ENCODE measurements at regions not wholly inside any gene's neighbourhood (a gene's known extent, or its start where the extent isn't known, plus 50 kb on each side); places are given as distances from the start of the nearest gene placed in this dataset.

DNA sequence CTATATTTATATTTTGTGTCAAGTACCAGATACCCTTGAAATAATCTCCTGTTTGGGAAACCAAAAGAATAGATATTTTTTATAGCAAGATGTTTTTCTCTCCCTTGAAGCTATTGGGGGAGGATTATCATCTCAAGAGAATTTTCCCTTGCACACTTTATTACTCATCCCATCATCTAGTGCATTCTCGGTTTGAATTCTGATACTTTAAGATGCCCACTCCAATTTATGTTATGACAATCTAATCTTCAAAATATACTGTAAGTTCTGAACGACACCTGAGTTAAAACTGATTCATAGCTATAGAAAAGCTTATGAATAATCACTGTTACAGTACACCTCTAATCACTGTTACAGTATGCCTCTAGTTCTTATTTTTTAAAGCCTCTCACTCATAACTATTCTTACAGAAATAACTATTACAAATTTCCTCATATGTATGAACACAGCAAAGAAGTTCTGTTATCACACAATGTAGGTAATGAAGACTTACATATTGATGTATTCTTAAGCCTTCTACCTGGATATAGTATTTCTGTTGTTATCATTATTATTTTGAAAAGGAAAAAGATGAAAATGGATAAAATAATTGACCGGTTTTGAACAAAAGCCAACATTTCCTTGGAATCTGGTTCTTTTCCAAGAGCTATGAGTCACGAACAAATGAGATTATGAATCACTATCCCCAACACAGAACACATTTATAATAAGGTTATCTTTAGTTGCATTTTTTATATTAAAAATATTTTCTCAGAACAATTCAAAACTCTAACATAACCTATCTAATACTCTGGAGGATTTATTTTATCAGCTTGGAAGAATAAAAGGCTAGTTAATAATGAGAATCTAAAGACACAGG lies 72.3 kb upstream of the FAM13C start:
- WGBS (ENCODE audit: insufficient coverage, low coverage, missing lambda C conversion rate), result 1% methylated on average over 4 of the region's 4 CpGs
- Histone ChIP-seq H3K4me1 (replicated peaks in 1 of 2; ENCODE audit: control insufficient read depth in 2 of 2, insufficient read depth in 2 of 2, low read length in 2 of 2) (no peaks in the 10 kb centered on the region), H3K36me3 (ENCODE audit: control insufficient read depth, insufficient read depth, low read length) (no peaks in the 10 kb centered on the region), H3K4me2 (ENCODE audit: insufficient read depth, low read length) (no peak overlapping the region), H3K9me1 (ENCODE audit: control insufficient read depth, insufficient read depth, low read length) (no peaks in the 10 kb centered on the region), H3K9me3 (replicated peaks; ENCODE audit: control insufficient read depth, insufficient read depth, low read depth, low read length) (no peaks in the 10 kb centered on the region), H3K79me2 (ENCODE audit: control insufficient read depth, insufficient read depth, low read length) (no peaks in the 10 kb centered on the region), H3K4me3 (no peak overlapping the region), H4K20me1 (replicated peaks; ENCODE audit: control insufficient read depth, insufficient read depth, low read length) (no peaks in the 10 kb centered on the region), H3K9ac (ENCODE audit: insufficient read depth in 1 of 2, low read depth in 2 of 2, low read length in 2 of 2) (no peak overlapping the region), H3K27ac (ENCODE audit: extremely low read depth, low read depth, low read length) (no peak overlapping the region), H2AFZ (ENCODE audit: low read depth, low read length) (no peak overlapping the region), H3K27me3 (ENCODE audit: control insufficient read depth in 2 of 2, insufficient read depth in 2 of 2, low read length in 2 of 2) (no peaks in the 10 kb centered on the region)
- intact Hi-C loops (cut with micrococcal nuclease), result no loop called here
- ATAC-seq (no peak), DNase-seq (ENCODE audit: extremely low read depth in 1 of 4, low spot score in 3 of 4) (no peak), FAIRE-seq (no peak)
- ChIA-PET CTCF (ENCODE audit: low intra/inter-chr PET ratio) (no interaction called here), POLR2A (no interaction called here)
- BruUV-seq (replicated peaks), result no TSS peak
- in situ Hi-C loops (cut with MboI), result no loop called here
- no peak for TF ChIP-seq DPF2 (IDR thresholded peaks at IDR 0.05)
- TF ChIP-seq PML (IDR thresholded peaks at IDR 0.05; ENCODE audit: low read length), result no peak
- no peak for TF ChIP-seq DACH1 (IDR thresholded peaks at IDR 0.05; ENCODE audit: partially characterized antibody)
- TF ChIP-seq ZKSCAN3 (CRISPR knock-in tag; IDR thresholded peaks at IDR 0.05), result no peak
- TF ChIP-seq CEBPB (tag; IDR thresholded peaks at IDR 0.05), result no peak
- TF ChIP-seq RBM34 (IDR thresholded peaks at IDR 0.05; ENCODE audit: borderline replicate concordance, insufficient read depth, low read length), result no peak
- TF ChIP-seq ZNF134 (CRISPR knock-in tag; conservative IDR thresholded peaks at IDR 0.05), result no peak
- no peak for TF ChIP-seq TAF7 (tag; IDR thresholded peaks at IDR 0.05)
- no peak for TF ChIP-seq ETV5 (CRISPR knock-in tag; IDR thresholded peaks at IDR 0.05; ENCODE audit: low read depth)
- no peak for TF ChIP-seq NFIX (CRISPR knock-in tag; IDR thresholded peaks at IDR 0.05; ENCODE audit: low read depth)
- TF ChIP-seq, protein P1, sequence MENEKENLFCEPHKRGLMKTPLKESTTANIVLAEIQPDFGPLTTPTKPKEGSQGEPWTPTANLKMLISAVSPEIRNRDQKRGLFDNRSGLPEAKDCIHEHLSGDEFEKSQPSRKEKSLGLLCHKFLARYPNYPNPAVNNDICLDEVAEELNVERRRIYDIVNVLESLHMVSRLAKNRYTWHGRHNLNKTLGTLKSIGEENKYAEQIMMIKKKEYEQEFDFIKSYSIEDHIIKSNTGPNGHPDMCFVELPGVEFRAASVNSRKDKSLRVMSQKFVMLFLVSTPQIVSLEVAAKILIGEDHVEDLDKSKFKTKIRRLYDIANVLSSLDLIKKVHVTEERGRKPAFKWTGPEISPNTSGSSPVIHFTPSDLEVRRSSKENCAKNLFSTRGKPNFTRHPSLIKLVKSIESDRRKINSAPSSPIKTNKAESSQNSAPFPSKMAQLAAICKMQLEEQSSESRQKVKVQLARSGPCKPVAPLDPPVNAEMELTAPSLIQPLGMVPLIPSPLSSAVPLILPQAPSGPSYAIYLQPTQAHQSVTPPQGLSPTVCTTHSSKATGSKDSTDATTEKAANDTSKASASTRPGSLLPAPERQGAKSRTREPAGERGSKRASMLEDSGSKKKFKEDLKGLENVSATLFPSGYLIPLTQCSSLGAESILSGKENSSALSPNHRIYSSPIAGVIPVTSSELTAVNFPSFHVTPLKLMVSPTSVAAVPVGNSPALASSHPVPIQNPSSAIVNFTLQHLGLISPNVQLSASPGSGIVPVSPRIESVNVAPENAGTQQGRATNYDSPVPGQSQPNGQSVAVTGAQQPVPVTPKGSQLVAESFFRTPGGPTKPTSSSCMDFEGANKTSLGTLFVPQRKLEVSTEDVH (IDR thresholded peaks at IDR 0.05; ENCODE audit: low read depth, partially characterized antibody), result no peak
- TF ChIP-seq CHD4 (IDR thresholded peaks at IDR 0.05; ENCODE audit: insufficient read depth, insufficient replicate concordance, low read depth, low read length, poor library complexity, severe bottlenecking), result no peak
- TF ChIP-seq SIRT6 (IDR thresholded peaks at IDR 0.05; ENCODE audit: low read depth, low read length), result no peak
- TF ChIP-seq, protein P2, sequence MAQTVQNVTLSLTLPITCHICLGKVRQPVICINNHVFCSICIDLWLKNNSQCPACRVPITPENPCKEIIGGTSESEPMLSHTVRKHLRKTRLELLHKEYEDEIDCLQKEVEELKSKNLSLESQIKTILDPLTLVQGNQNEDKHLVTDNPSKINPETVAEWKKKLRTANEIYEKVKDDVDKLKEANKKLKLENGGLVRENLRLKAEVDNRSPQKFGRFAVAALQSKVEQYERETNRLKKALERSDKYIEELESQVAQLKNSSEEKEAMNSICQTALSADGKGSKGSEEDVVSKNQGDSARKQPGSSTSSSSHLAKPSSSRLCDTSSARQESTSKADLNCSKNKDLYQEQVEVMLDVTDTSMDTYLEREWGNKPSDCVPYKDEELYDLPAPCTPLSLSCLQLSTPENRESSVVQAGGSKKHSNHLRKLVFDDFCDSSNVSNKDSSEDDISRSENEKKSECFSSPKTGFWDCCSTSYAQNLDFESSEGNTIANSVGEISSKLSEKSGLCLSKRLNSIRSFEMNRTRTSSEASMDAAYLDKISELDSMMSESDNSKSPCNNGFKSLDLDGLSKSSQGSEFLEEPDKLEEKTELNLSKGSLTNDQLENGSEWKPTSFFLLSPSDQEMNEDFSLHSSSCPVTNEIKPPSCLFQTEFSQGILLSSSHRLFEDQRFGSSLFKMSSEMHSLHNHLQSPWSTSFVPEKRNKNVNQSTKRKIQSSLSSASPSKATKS (CRISPR knock-in tag; IDR thresholded peaks at IDR 0.05), result no peak
- TF ChIP-seq, protein P3, sequence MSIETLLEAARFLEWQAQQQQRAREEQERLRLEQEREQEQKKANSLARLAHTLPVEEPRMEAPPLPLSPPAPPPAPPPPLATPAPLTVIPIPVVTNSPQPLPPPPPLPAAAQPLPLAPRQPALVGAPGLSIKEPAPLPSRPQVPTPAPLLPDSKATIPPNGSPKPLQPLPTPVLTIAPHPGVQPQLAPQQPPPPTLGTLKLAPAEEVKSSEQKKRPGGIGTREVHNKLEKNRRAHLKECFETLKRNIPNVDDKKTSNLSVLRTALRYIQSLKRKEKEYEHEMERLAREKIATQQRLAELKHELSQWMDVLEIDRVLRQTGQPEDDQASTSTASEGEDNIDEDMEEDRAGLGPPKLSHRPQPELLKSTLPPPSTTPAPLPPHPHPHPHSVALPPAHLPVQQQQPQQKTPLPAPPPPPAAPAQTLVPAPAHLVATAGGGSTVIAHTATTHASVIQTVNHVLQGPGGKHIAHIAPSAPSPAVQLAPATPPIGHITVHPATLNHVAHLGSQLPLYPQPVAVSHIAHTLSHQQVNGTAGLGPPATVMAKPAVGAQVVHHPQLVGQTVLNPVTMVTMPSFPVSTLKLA (conservative IDR thresholded peaks at IDR 0.05), result no peak
